Natural killer cell (primary cell): ENCODE measurements at regions not wholly inside any gene's neighbourhood (a gene's known extent, or its start where the extent isn't known, plus 50 kb on each side); places are given as distances from the start of the nearest gene placed in this dataset.

ENCODE experiments used
- ATAC-seq, 3 donors: fragments of 150-1000 bp in 2 of 3; fragments of 200-7000 bp in 1 of 3; cut with Tn5 transposase; 1 replicate in 1 of 3; 2 replicates in 2 of 3; pipeline ENCODE4 v1.10.0; 2021; ENCODE audit warnings: mild to moderate bottlenecking in 2 of 3, moderate library complexity in 2 of 3
- DNase-seq, 2 donors: peaks; one replicate each; pipeline versions ENCODE4 v3.0.0 to v3.0.0-alpha.2; 2013 to 2021; ENCODE audit warnings: mixed read lengths in 1 of 2
- H3K27ac ChIP-seq: one replicate; pipeline ENCODE4 v1.5.1; 2013; ENCODE audit warnings: mild to moderate bottlenecking, low read length
- H3K27me3 ChIP-seq: one replicate; pipeline ENCODE4 v1.6.1; 2013; ENCODE audit warnings: low read length; ENCODE audit not compliant: control insufficient read depth, insufficient read depth
- H3K36me3 ChIP-seq: one replicate; pipeline ENCODE4 v1.6.1; 2013; ENCODE audit warnings: low read length; ENCODE audit not compliant: control insufficient read depth, insufficient read depth
- H3K4me1 ChIP-seq: one replicate; pipeline ENCODE4 v1.6.1; 2013; ENCODE audit warnings: low read length; ENCODE audit not compliant: control insufficient read depth, insufficient read depth
- H3K4me3 ChIP-seq: one replicate; pipeline ENCODE4 v1.5.1; 2013; ENCODE audit warnings: low read length
- H3K9me3 ChIP-seq: one replicate; pipeline ENCODE4 v1.6.1; 2013; ENCODE audit warnings: low read length; ENCODE audit not compliant: control insufficient read depth, insufficient read depth
- H3K27ac Mint-ChIP-seq, 2 donors: one replicate each; pipeline ENCODE4 v1.8.0; 2022; ENCODE audit warnings: mild to moderate bottlenecking in 2 of 2, mixed read lengths in 2 of 2, moderate library complexity in 1 of 2
- H3K27me3 Mint-ChIP-seq, 2 donors: one replicate each; pipeline ENCODE4 v1.8.0; 2022; ENCODE audit warnings: low read depth in 2 of 2, mixed read lengths in 2 of 2
- H3K36me3 Mint-ChIP-seq: one replicate; pipeline ENCODE4 v1.8.0; 2022; ENCODE audit warnings: mixed read lengths
- H3K4me1 Mint-ChIP-seq, 2 donors: one replicate each; pipeline ENCODE4 v1.8.0; 2022; ENCODE audit warnings: mixed read lengths in 2 of 2
- H3K4me3 Mint-ChIP-seq: one replicate; pipeline ENCODE4 v1.8.0; 2022; ENCODE audit warnings: mild to moderate bottlenecking, moderate library complexity, mixed read lengths
- H3K9me3 Mint-ChIP-seq, 2 donors: one replicate each; pipeline ENCODE4 v1.8.0; 2022; ENCODE audit warnings: mixed read lengths in 2 of 2
- CTCF ChIP-seq: fragments of 200-600 bp; IDR thresholded peaks from one replicate; pipeline ENCODE4 v1.8.0; 2022; ENCODE audit warnings: antibody characterized with exemption
- WGBS: methylation state at CpG from one replicate; pipeline ENCODE4 v1.1.7; 2013; ENCODE audit warnings: missing lambda C conversion rate; ENCODE audit not compliant: insufficient coverage; 5-methylcytosine and 5-hydroxymethylcytosine counted together
- intact Hi-C: fragments of 100-400 bp; cut with micrococcal nuclease; formaldehyde crosslinking; loops from one replicate; pipeline ENCODE4 v1.14.2; 2022

- no peak for ATAC-seq
- H3K9me3 Mint-ChIP-seq = peaks cover 13 to 16% of the 10 kb centered on the region in 2 donors
Measured at GRCh38 chr6:78157606-78158005, 504.8 kb downstream of the MEI4 start.

GRCh38 chr6:78188891-78189290 lies 536.1 kb downstream of the MEI4 start:
- Mint-ChIP-seq H3K36me3 (peaks cover 23% of the 10 kb centered on the region), H3K9me3 (peaks cover 18 to 28% of the 10 kb centered on the region in 2 donors), H3K27me3 (no peaks in the 10 kb centered on the region), H3K27ac (no peak overlapping the region), H3K4me1 (no peaks in the 10 kb centered on the region), H3K4me3 (no peak overlapping the region)
- no peak for ATAC-seq
- 64% methylated on average over 2 of the region's 2 CpGs for WGBS
- no peak for DNase-seq
- Histone ChIP-seq H3K27ac (no peak overlapping the region), H3K9me3 (peaks cover 12% of the 10 kb centered on the region), H3K4me1 (no peaks in the 10 kb centered on the region), H3K36me3 (no peaks in the 10 kb centered on the region), H3K4me3 (no peak overlapping the region), H3K27me3 (no peaks in the 10 kb centered on the region)
- intact Hi-C loops = no loop called here
- no peak for TF ChIP-seq CTCF

More at GRCh38 chr6:78157606-78158005, 504.8 kb downstream of the MEI4 start:
- intact Hi-C loops = no loop called here
- Histone ChIP-seq H3K9me3 (no peaks in the 10 kb centered on the region), H3K27me3 (no peaks in the 10 kb centered on the region), H3K4me1 (no peaks in the 10 kb centered on the region), H3K27ac (no peak overlapping the region), H3K4me3 (no peak overlapping the region), H3K36me3 (no peaks in the 10 kb centered on the region)
- H3K4me1 Mint-ChIP-seq = no peaks in the 10 kb centered on the region
- 96% methylated on average over 1 of the region's 2 CpGs for WGBS
- DNase-seq = no peak
- H3K4me3 Mint-ChIP-seq = no peak overlapping the region
- peaks cover 7% of the 10 kb centered on the region for H3K36me3 Mint-ChIP-seq
- no peak overlapping the region for H3K27ac Mint-ChIP-seq
- TF ChIP-seq CTCF = no peak
- no peaks in the 10 kb centered on the region for H3K27me3 Mint-ChIP-seq

GRCh38 chr6:78192057-78192456 lies 539.2 kb downstream of the MEI4 start:
- no peaks in the 10 kb centered on the region for H3K27me3 ChIP-seq
- no peak overlapping the region for H3K27ac Mint-ChIP-seq
- TF ChIP-seq CTCF = no peak
- no peak overlapping the region for H3K4me3 ChIP-seq
- peaks cover 8% of the 10 kb centered on the region for H3K36me3 Mint-ChIP-seq
- 31% methylated on average over 1 of the region's 1 CpG for WGBS
- DNase-seq (no peak), ATAC-seq (no peak)
- H3K4me1 ChIP-seq = no peaks in the 10 kb centered on the region
- H3K27me3 Mint-ChIP-seq = no peaks in the 10 kb centered on the region
- H3K36me3 ChIP-seq = no peaks in the 10 kb centered on the region
- H3K4me1 Mint-ChIP-seq = no peaks in the 10 kb centered on the region
- peaks cover 17 to 23% of the 10 kb centered on the region in 2 donors for H3K9me3 Mint-ChIP-seq
- H3K9me3 ChIP-seq = peaks cover 12% of the 10 kb centered on the region
- H3K27ac ChIP-seq = no peak overlapping the region
- no peak overlapping the region for H3K4me3 Mint-ChIP-seq
- intact Hi-C loops = no loop called here

- no peaks in the 10 kb centered on the region for H3K27me3 Mint-ChIP-seq
- Histone ChIP-seq H3K27ac (no peak overlapping the region), H3K27me3 (no peaks in the 10 kb centered on the region), H3K4me3 (no peak overlapping the region), H3K4me1 (no peaks in the 10 kb centered on the region), H3K9me3 (no peaks in the 10 kb centered on the region), H3K36me3 (no peaks in the 10 kb centered on the region)
- intact Hi-C loops = no loop called here
- H3K4me3 Mint-ChIP-seq = no peak overlapping the region
- no peaks in the 10 kb centered on the region for H3K36me3 Mint-ChIP-seq
- no peak overlapping the region for H3K27ac Mint-ChIP-seq
- peaks cover 5 to 7% of the 10 kb centered on the region in 2 donors for H3K9me3 Mint-ChIP-seq
- 80% methylated on average over 3 of the region's 5 CpGs for WGBS
- H3K4me1 Mint-ChIP-seq = no peaks in the 10 kb centered on the region
- TF ChIP-seq CTCF = no peak
- no peak for DNase-seq
- no peak for ATAC-seq
Measured at GRCh38 chr6:78199044-78199443, 546.2 kb downstream of the MEI4 start.
